ENCODE measurements at regions not wholly inside any gene's neighbourhood (a gene's known extent, or its start where the extent isn't known, plus 50 kb on each side); places are given as distances from the start of the nearest gene placed in this dataset.

- DNase-seq (ENCODE audit: low read depth) = peak; percentile 90
Observed at GRCh38 chr12:24226745-24227350, 277.4 kb upstream of the SOX5 start.

DNA sequence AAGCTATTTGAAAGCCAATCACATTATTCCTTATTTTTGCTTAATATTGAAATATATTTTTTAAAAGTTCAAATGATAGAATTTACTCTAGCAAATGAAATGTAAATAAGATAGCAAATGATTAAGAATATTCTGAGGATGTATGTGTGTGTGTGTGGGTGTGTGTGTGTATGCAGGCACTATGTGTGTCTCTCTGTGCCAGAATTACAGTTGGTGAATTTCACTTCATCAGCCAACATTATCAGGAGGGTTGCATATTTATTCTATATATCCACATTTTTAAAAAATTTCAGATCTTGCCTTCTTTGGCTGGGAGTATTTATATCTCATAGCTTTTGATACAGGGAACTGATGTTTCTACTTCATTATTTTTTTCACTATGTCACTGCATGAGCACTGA, 274.9 kb upstream of the SOX5 start:
- no peak for DNase-seq (ENCODE audit: low read depth)

GRCh38 chr12:24223926-24224325, 274.5 kb upstream of the SOX5 start:
- no peak for DNase-seq (ENCODE audit: low read depth)

DNA sequence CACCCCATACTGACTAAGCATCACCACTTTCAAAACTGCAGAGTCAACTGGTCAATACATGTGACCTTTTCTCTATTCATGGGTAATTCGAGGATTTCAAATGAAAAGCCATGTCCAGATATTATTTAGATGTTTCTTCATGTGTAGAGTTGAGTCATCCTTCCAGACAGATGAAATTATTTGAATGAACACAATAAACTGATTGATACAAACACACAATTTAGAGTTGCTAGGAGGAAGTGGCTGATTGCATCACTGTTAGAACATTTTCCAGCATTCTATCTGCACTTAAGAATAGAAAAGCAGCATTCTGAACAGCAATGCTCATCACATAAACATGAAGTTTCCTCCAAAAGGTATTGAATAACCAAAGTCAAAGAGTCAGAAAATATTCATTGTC, 273.5 kb upstream of the SOX5 start:
- peak; percentile 79 for DNase-seq (ENCODE audit: low read depth)

GRCh38 chr12:24212496-24212895, 263.0 kb upstream of the SOX5 start:
- DNase-seq (ENCODE audit: low read depth) = no peak

DNA sequence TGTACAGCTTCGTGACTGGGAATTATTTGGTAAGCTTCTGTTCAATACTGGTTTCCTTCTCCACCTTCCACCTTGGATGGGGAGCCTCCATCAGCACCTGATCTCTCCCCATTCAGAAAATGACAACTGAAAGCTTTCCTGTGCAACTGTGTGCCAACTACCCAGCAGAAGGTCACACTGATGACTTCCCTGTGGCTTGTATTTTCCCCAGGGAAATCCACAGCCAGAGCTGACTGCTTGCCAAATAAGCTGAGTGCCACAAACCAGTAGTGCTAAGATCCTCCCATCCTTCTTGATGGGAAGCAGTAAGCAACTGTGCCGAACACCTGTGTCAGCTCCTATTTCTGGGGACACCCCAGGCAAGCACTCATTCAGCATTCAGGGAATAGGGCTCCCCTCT, 257.2 kb upstream of the SOX5 start:
- no peak for DNase-seq (ENCODE audit: low read depth)

GRCh38 chr12:24201258-24201970, 251.9 kb upstream of the SOX5 start:
- no peak for DNase-seq (ENCODE audit: low read depth)

DNA sequence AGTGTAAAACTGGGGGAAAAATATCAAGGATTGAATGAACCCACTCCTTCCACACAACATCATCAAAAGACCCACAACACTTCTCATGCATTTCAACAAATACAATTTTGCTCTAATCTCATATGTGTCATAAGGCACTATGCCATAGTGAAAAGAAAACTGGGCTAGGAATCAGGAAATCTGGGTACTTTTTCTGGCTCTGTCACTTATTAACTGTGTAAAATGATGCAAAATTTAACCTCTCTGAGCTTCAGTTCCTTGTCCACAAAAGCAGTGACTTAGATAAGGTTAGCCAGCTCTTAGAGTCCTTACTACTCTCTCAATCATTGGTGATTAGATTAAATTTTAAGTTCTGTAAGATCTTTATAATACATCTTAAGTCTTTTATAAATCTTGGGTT, 250.5 kb upstream of the SOX5 start:
- DNase-seq (ENCODE audit: low read depth) = no peak

DNA sequence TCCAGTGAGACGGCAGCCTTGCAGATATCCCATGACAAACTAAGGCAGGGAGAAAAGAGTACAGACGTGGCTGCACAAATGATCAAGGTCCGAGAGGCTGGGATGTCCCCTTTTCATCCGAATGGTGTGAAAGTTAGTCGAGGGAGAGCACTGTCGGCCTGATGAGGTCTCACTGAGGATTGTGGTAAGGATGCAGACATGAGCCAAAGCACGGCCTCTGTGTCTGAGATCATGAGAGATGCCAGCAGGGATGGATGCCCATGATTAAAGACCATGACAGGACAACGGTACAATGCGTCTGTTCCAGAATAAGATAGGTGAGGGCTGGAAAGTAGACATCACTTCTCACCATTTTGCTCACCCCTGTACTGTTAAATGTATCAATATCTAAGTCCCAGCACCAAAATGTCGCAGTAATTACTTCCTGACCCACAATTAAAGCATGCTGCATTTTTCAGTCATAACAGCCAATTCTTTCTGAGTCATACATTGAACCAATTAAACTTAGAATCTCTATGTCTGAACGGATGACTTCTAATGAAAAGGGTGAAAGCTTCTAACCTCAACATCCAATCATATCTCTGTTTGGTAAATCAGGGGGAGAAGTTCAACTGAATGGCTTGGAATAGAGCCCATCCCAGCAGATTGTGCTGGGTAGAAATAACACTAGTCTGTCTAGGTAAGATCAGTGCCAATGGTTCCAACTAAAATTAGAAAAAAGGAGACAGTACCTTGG, 249.6 kb upstream of the SOX5 start:
- DNase-seq (ENCODE audit: low read depth) = no peak

DNA sequence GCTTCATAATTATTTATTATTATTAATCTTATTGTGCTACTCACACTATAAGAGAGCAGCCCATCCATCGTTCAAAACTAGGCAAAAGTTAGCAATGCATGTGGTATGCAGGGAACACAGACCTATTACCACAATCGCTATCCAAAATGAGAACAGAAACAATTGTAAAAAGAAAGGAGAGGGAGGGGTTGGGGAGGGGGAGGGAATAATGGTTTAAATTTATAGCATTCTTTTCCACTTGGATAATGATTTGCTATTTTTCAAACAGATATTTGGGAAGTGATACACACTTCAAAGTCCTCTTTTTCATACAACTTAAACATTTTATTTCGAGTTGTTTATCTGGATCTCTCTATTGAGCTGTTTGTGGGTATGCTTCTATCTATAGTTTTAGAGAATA, 248.6 kb upstream of the SOX5 start:
- DNase-seq (ENCODE audit: low read depth) = peak; percentile 15

DNA sequence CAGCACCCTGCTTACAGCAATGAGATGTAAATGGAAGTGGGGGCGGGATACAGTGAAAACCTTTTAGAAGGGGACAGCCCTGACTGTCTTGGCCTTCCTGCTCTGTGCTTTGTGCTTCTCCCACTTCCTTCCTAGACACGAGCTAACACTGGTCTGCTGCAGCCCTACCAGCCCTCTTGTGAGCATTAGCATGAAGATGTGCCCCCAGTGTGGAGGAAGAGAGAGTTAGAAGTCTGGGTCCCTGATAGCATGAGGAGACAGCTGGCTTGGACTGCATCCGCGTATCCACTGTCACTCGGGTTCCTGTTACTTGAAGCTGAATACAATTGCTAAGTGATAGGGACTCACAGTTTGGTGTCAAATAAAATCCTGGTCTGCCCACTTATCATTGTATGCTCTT, 248.1 kb upstream of the SOX5 start:
- DNase-seq (ENCODE audit: low read depth) = no peak

DNA sequence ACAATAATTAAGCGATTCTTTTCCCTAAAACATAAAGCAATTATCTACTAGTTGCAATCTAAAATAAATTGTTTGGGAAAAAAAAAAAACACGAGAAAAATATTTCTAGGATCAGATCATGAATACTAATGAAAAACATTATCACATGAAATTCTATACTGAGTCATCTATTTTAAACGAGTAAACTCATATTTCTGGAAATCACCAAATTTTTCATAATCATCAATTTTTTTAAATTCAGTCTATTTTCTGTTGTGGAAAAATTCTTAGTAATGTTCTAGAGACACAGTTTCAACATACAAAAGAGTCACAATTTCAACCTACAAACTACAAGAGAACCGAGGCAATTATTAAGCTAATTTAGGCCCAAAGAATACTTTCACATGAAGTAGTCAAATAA, 245.6 kb upstream of the SOX5 start:
- no peak for DNase-seq (ENCODE audit: low read depth)

DNA sequence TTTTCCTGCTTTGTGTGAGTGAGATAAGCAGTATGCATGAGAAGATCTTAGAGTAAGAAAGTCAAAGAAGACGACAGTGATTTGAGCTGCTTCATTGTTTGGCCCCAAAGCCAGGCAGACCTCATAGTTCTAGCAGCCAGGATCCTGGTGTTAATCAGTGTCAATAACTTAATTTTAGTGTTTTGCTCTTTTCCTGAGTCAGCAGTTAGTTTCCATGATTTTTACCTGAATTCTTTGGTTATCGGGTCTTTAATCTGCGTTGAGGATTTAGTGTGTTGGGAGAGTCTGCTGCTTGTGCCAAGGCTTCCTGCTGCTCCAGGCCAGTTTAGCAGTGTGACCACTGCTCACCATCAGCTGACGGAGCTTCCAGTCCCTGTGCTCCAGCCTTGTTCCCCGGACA, 241.6 kb upstream of the SOX5 start:
- DNase-seq (ENCODE audit: low read depth) = no peak

- DNase-seq (ENCODE audit: low read depth) = no peak
Observed at GRCh38 chr12:24185782-24186181, 236.3 kb upstream of the SOX5 start.

DNA sequence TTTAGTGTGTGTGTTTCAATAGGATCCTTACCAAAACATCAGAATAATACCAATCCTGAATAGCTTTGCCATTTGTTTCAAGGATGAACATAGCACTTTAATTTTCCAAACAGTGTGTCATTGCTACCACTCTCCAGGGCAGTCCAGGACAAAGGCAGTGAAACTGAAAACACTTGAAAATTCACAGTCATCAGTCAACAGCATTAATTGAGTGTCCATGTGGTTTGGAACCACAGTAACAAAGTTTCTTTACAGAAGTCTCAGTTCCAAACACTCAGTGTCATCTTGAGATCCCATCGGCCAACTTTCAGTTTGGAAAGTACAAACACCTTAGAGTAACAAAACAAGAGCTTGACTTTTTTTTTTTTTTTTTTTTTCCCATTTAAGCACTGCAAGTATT, 228.4 kb upstream of the SOX5 start:
- no peak for DNase-seq (ENCODE audit: low read depth)

- no peak for DNase-seq (ENCODE audit: low read depth)
Observed at GRCh38 chr12:24175929-24176328, 226.5 kb upstream of the SOX5 start.

GRCh38 chr12:24175284-24175683, 225.8 kb upstream of the SOX5 start:
- DNase-seq (ENCODE audit: low read depth) = no peak

GRCh38 chr12:24173067-24173466, 223.6 kb upstream of the SOX5 start:
- DNase-seq (ENCODE audit: low read depth) = no peak

DNA sequence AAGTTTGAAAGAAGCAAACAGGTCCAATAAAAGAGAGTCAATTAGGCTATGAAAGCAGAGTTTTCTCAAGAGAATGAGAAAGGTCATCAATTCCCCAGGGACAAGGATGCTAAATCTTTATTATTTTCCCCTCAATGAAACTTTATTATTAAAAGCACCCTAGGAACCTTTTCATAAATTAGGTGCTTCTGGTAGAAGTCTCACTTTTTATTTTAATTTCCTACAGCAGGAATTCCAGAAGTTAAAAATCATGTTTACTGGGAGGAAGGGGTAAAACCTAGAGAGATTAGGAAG, 223.2 kb upstream of the SOX5 start:
- no peak for DNase-seq (ENCODE audit: low read depth)

GRCh38 chr12:24172031-24172772, 222.7 kb upstream of the SOX5 start:
- no peak for DNase-seq (ENCODE audit: low read depth)

- DNase-seq (ENCODE audit: low read depth) = no peak
Observed at GRCh38 chr12:24155042-24155441, 205.6 kb upstream of the SOX5 start.

GRCh38 chr12:24153079-24153478, 203.6 kb upstream of the SOX5 start:
- no peak for DNase-seq (ENCODE audit: low read depth)

- DNase-seq (ENCODE audit: low read depth) = no peak
Observed at GRCh38 chr12:24152270-24152669, 202.8 kb upstream of the SOX5 start.
